ENCODE measurements at regions not wholly inside any gene's neighbourhood (a gene's known extent, or its start where the extent isn't known, plus 50 kb on each side); places are given as distances from the start of the nearest gene placed in this dataset.

DNA sequence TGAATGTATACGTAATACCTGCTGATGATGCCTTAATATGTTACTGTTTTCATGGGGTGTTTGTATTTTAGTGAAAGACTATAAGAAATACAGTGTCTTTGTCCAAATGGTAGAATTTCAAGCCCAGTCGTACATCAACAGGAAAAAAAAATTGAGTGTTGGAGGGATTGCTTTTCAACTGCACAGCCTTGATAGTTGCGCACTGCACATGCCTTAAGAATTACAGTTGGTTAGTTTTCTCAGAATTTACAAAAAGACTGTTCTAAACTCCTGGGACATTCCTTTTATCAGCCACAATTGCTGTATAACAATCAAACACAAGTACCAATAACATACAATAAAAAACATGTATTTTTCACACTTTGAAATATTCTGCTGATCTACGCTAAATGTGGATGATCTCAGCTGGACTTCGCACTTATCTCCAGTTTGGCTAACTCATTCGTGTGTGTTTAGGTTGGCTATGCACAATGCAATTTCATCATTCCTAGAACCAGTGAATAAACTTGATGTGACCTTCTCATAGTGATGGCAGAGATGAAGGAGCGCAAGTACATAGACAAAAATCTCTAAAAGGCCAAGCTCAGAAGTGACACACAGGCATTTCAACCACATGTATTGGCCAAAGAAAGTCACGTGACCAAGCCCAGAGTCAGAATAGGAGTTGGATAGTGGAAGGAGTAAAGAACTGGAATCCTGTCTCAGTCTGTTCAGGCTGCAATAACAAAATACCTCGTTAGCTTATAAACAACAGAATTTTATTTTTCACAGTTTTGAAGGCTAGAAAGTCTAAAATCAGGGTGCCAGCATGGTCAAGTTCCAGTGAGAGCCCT, 152.3 kb downstream of the IPMK start:
- TF ChIP-seq, protein P1, sequence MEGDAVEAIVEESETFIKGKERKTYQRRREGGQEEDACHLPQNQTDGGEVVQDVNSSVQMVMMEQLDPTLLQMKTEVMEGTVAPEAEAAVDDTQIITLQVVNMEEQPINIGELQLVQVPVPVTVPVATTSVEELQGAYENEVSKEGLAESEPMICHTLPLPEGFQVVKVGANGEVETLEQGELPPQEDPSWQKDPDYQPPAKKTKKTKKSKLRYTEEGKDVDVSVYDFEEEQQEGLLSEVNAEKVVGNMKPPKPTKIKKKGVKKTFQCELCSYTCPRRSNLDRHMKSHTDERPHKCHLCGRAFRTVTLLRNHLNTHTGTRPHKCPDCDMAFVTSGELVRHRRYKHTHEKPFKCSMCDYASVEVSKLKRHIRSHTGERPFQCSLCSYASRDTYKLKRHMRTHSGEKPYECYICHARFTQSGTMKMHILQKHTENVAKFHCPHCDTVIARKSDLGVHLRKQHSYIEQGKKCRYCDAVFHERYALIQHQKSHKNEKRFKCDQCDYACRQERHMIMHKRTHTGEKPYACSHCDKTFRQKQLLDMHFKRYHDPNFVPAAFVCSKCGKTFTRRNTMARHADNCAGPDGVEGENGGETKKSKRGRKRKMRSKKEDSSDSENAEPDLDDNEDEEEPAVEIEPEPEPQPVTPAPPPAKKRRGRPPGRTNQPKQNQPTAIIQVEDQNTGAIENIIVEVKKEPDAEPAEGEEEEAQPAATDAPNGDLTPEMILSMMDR (conservative IDR thresholded peaks at IDR 0.05 in 1 of 2, IDR thresholded peaks at IDR 0.05 in 1 of 2; ENCODE audit: extremely low read depth in 1 of 2, insufficient read depth in 1 of 2, low read depth in 1 of 2, low read length in 2 of 2): no peak
- TF ChIP-seq EZH2 (IDR thresholded peaks at IDR 0.05; ENCODE audit: borderline replicate concordance, low read length): no peak
